ENCODE measurements at regions not wholly inside any gene's neighbourhood (a gene's known extent, or its start where the extent isn't known, plus 50 kb on each side); places are given as distances from the start of the nearest gene placed in this dataset.

- H3K4me3 Mint-ChIP-seq: no peak overlapping the region
These were observed 142.7 kb downstream of the DLEU7 start for GRCh38 chr13:50700664-50701305.

GRCh38 chr13:50701469-50701868 is 142.0 kb downstream of the DLEU7 start:
- H3K9me3 Mint-ChIP-seq: no peaks in the 10 kb centered on the region
- H3K27me3 Mint-ChIP-seq (ENCODE audit: low read depth): peaks cover 29% of the 10 kb centered on the region
- no peak for DNase-seq (ENCODE audit: low spot score)
- H3K27ac Mint-ChIP-seq: no peak overlapping the region
- H3K4me3 Mint-ChIP-seq: no peak overlapping the region
- no peaks in the 10 kb centered on the region for H3K36me3 Mint-ChIP-seq (ENCODE audit: low read depth)
- no peaks in the 10 kb centered on the region for H3K4me1 Mint-ChIP-seq (ENCODE audit: low read depth)

More at GRCh38 chr13:50700664-50701305, 142.7 kb downstream of the DLEU7 start:
- no peak overlapping the region for H3K27ac Mint-ChIP-seq
- H3K27me3 Mint-ChIP-seq (ENCODE audit: low read depth): peaks cover 34% of the 10 kb centered on the region
- DNase-seq (ENCODE audit: low spot score): no peak
- no peaks in the 10 kb centered on the region for H3K4me1 Mint-ChIP-seq (ENCODE audit: low read depth)
- no peaks in the 10 kb centered on the region for H3K9me3 Mint-ChIP-seq
- no peaks in the 10 kb centered on the region for H3K36me3 Mint-ChIP-seq (ENCODE audit: low read depth)

DNA sequence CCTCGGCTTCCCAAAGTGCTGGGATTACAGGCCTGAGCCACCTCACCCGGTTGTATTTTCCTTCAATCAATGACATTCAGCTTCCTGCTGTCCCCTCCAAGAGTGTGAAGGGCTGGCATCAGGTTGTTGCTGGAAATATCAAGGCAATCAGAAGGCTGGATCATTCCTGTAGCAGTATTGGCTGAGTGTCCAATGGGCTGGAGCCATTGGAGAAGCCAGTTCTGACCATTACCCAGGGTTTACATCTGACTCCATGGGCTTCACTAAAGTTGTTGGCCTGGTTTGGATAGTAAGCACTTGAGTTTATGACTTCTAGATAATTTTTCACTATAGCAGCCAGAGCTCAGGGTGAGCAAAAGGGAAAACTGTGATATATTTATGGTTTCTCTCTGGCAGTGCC is 137.0 kb downstream of the DLEU7 start:
- Mint-ChIP-seq H3K36me3 (ENCODE audit: low read depth) (no peaks in the 10 kb centered on the region), H3K27ac (no peak overlapping the region), H3K9me3 (no peaks in the 10 kb centered on the region), H3K27me3 (ENCODE audit: low read depth) (peaks cover 26% of the 10 kb centered on the region), H3K4me1 (ENCODE audit: low read depth) (no peaks in the 10 kb centered on the region), H3K4me3 (no peak overlapping the region)
- no peak for DNase-seq (ENCODE audit: low spot score)

DNA sequence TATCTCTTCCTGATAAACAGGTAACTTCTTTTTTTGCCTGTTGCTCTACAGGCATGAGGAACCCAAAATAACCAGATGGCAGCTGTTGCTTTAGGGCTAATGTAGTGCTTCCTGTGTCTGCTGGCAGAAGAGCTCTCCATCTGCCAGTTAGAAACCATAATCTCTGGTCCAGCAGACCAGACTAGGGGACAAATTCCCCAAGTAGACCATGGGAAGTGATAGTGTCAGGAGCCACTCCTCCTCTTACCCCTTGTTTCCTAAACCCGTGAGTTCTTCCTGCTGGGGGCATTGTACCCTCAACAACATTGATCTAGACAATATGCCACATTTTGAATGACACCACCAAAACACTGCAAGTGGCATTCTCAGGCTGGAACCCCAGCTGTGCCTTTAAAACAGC is 135.9 kb downstream of the DLEU7 start:
- H3K4me1 Mint-ChIP-seq (ENCODE audit: low read depth): no peaks in the 10 kb centered on the region
- no peak overlapping the region for H3K4me3 Mint-ChIP-seq
- no peak overlapping the region for H3K27ac Mint-ChIP-seq
- no peak for DNase-seq (ENCODE audit: low spot score)
- no peaks in the 10 kb centered on the region for H3K9me3 Mint-ChIP-seq
- no peaks in the 10 kb centered on the region for H3K36me3 Mint-ChIP-seq (ENCODE audit: low read depth)
- H3K27me3 Mint-ChIP-seq (ENCODE audit: low read depth): peaks cover 27% of the 10 kb centered on the region

DNA sequence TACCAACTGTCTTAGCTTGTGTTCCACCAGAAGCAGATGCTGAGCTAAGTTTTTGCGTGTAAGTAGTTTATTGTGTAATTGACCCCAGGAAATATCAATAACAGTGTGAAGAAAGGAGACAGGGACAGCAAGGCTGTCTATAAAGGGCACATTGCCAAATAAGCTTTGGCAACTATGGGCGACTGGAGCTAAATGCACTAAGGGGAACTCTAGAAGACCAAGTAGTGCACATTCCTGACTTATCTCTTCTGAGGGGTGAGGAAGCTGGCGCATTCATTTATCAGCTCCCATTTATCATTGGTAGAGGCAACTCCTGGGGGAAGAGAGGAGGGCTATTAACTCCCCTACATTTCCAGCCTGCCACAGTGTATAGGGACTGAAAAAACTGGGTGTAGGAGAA is 135.0 kb downstream of the DLEU7 start:
- peaks cover 1% of the 10 kb centered on the region for H3K4me1 Mint-ChIP-seq (ENCODE audit: low read depth)
- H3K27ac Mint-ChIP-seq: no peak overlapping the region
- DNase-seq (ENCODE audit: low spot score): no peak
- no peaks in the 10 kb centered on the region for H3K36me3 Mint-ChIP-seq (ENCODE audit: low read depth)
- H3K9me3 Mint-ChIP-seq: no peaks in the 10 kb centered on the region
- peaks cover 33% of the 10 kb centered on the region for H3K27me3 Mint-ChIP-seq (ENCODE audit: low read depth)
- no peak overlapping the region for H3K4me3 Mint-ChIP-seq

GRCh38 chr13:50709058-50709457 is 134.4 kb downstream of the DLEU7 start:
- Mint-ChIP-seq H3K27ac (no peak overlapping the region), H3K4me3 (no peak overlapping the region), H3K36me3 (ENCODE audit: low read depth) (no peaks in the 10 kb centered on the region), H3K9me3 (no peaks in the 10 kb centered on the region), H3K4me1 (ENCODE audit: low read depth) (peaks cover 7% of the 10 kb centered on the region), H3K27me3 (ENCODE audit: low read depth) (peaks cover 37% of the 10 kb centered on the region)
- DNase-seq (ENCODE audit: low spot score): no peak

GRCh38 chr13:50711131-50711815 is 132.2 kb downstream of the DLEU7 start:
- H3K36me3 Mint-ChIP-seq (ENCODE audit: low read depth): peaks cover 1% of the 10 kb centered on the region
- DNase-seq (ENCODE audit: low spot score): no peak
- no peaks in the 10 kb centered on the region for H3K9me3 Mint-ChIP-seq
- H3K27ac Mint-ChIP-seq: no peak overlapping the region
- peaks cover 15% of the 10 kb centered on the region for H3K4me1 Mint-ChIP-seq (ENCODE audit: low read depth)
- H3K27me3 Mint-ChIP-seq (ENCODE audit: low read depth): peaks cover 44% of the 10 kb centered on the region
- no peak overlapping the region for H3K4me3 Mint-ChIP-seq

DNA sequence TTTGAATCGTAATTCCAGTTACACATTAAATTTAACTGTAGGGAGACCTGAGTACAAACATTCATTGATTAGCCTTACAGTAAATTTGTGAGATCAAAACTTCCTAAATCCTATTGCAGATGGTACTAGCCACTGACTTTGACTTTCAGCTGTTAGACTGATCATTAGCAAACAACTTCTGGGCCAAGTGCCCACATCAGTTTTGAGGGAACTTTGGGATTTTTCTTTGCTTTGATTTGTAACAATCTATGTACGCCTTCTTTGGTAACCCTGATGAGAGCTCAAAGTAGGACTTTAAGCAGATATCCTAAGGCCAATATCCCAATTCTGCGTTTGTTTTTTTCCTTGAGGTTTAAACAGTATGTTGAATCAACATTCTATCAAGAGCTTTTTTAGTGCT is 131.5 kb downstream of the DLEU7 start:
- peaks cover 17% of the 10 kb centered on the region for H3K4me1 Mint-ChIP-seq (ENCODE audit: low read depth)
- peaks cover 46% of the 10 kb centered on the region for H3K27me3 Mint-ChIP-seq (ENCODE audit: low read depth)
- H3K27ac Mint-ChIP-seq: no peak overlapping the region
- H3K4me3 Mint-ChIP-seq: no peak overlapping the region
- peaks cover 1% of the 10 kb centered on the region for H3K36me3 Mint-ChIP-seq (ENCODE audit: low read depth)
- DNase-seq (ENCODE audit: low spot score): no peak
- no peaks in the 10 kb centered on the region for H3K9me3 Mint-ChIP-seq

- peaks cover 48% of the 10 kb centered on the region for H3K27me3 Mint-ChIP-seq (ENCODE audit: low read depth)
- no peak for DNase-seq (ENCODE audit: low spot score)
- no peak overlapping the region for H3K27ac Mint-ChIP-seq
- H3K4me3 Mint-ChIP-seq: no peak overlapping the region
- H3K4me1 Mint-ChIP-seq (ENCODE audit: low read depth): peaks cover 17% of the 10 kb centered on the region
- H3K9me3 Mint-ChIP-seq: no peaks in the 10 kb centered on the region
- H3K36me3 Mint-ChIP-seq (ENCODE audit: low read depth): peaks cover 1% of the 10 kb centered on the region
These were observed 131.0 kb downstream of the DLEU7 start for GRCh38 chr13:50712456-50712855.

DNA sequence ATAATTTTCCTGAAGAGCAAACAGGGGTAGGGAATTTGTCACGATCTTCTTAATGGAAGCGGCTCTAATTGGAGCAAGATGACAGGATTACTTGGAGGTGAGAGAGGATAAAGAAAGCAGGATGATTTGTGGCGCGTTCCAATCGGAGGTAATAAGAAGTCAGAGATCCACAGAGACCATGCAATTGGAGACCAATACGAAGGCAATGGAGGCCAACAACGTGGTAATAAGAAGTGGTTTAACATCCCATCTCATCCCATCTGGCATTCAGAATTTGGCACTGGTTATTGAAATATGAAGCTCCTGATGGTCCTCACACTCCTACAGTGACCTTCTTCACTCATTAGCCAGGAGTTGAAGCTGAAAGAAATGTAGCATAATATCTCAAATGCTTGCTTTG is 130.6 kb downstream of the DLEU7 start:
- peaks cover 48% of the 10 kb centered on the region for H3K27me3 Mint-ChIP-seq (ENCODE audit: low read depth)
- peaks cover 1% of the 10 kb centered on the region for H3K36me3 Mint-ChIP-seq (ENCODE audit: low read depth)
- no peak overlapping the region for H3K4me3 Mint-ChIP-seq
- DNase-seq (ENCODE audit: low spot score): no peak
- no peaks in the 10 kb centered on the region for H3K9me3 Mint-ChIP-seq
- H3K27ac Mint-ChIP-seq: no peak overlapping the region
- peaks cover 17% of the 10 kb centered on the region for H3K4me1 Mint-ChIP-seq (ENCODE audit: low read depth)

DNA sequence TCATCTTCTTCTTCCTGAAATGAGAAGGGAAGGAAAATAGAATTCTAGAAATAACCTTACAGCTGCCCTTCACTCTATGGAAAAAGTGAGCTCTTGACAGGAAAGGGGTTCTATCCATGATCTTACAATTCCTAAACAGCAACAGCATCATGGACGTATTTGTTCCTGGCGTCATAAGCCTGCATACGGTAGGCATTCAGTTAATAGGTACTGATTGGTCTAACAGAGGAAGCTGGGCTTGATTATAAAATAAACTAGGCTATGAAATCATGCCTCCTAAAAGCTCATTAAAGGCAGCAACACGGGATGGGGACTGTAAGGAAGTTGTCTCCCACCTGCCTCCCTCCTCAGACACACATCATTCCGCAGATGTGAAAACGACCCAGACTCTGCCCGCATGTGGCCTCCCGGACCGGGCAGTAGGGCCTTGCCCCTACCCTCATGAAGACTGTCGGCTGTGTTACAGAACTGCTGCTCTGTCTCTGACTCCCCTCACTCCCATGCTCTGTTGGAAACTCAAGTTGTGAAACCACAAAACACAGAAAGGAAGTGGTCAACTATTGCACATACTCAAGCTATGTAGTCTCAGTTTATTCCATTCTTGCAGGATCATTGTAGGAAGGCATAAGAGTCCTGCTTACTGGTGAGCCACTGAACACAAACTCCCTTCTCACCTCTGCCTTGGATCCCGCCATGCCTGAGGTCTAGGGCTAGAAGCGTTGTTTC is 129.8 kb downstream of the DLEU7 start:
- Mint-ChIP-seq H3K4me1 (ENCODE audit: low read depth) (peaks cover 17% of the 10 kb centered on the region), H3K4me3 (peak overlapping the region; percentile 71), H3K27me3 (ENCODE audit: low read depth) (peaks cover 47% of the 10 kb centered on the region), H3K27ac (peak overlapping the region; percentile 13), H3K36me3 (ENCODE audit: low read depth) (peaks cover 1% of the 10 kb centered on the region), H3K9me3 (no peaks in the 10 kb centered on the region)
- peak; percentile 16 for DNase-seq (ENCODE audit: low spot score)

- Mint-ChIP-seq H3K36me3 (ENCODE audit: low read depth) (peaks cover 1% of the 10 kb centered on the region), H3K4me3 (no peak overlapping the region), H3K27ac (no peak overlapping the region), H3K9me3 (no peaks in the 10 kb centered on the region), H3K27me3 (ENCODE audit: low read depth) (peaks cover 51% of the 10 kb centered on the region), H3K4me1 (ENCODE audit: low read depth) (peaks cover 17% of the 10 kb centered on the region)
- no peak for DNase-seq (ENCODE audit: low spot score)
These were observed 128.6 kb downstream of the DLEU7 start for GRCh38 chr13:50714891-50715290.

- no peak overlapping the region for H3K27ac Mint-ChIP-seq
- peaks cover 1% of the 10 kb centered on the region for H3K36me3 Mint-ChIP-seq (ENCODE audit: low read depth)
- H3K4me3 Mint-ChIP-seq: no peak overlapping the region
- peaks cover 17% of the 10 kb centered on the region for H3K4me1 Mint-ChIP-seq (ENCODE audit: low read depth)
- peaks cover 57% of the 10 kb centered on the region for H3K27me3 Mint-ChIP-seq (ENCODE audit: low read depth)
- no peak for DNase-seq (ENCODE audit: low spot score)
- H3K9me3 Mint-ChIP-seq: no peaks in the 10 kb centered on the region
These were observed 127.9 kb downstream of the DLEU7 start for GRCh38 chr13:50715402-50716146.

All from T-helper 2 cell treated with Interferon-gamma antibody and Interleukin-4, amounts not matched to agents 5 μg/mL and 100 μg/mL, for 36 hours (primary cell).